ENCODE measurements at regions not wholly inside any gene's neighbourhood (a gene's known extent, or its start where the extent isn't known, plus 50 kb on each side); places are given as distances from the start of the nearest gene placed in this dataset.
"Not testable (repeated sequence)": the region's sequence is repeated elsewhere in the genome, so short reads cannot be mapped to it uniquely, and the experiment has no call there.

DNA sequence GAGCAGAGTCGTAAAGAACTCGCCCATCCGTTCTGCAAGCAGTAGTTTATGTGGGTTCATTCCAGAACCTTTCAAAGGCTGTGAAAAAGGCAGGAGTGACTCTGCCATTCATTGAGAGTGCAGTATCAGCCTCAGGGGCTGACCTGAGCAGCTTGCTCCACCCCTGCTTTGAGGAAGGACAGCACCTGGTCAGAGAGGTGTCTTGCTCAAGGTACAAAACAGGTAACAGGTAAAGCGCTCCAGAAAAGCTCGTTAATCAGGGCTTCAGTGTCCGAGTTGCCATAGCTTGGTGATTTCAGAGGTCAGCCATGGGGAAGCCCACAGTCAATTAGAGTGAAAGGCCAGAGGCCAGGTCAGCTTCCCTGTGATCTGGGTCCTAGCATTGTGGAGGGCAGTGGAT is 251.1 kb downstream of the ABCC12 start:
- peaks cover 15% of the 10 kb centered on the region for H3K9me3 Mint-ChIP-seq (ENCODE audit: low read depth)
- peaks cover 2% of the 10 kb centered on the region for H3K27me3 Mint-ChIP-seq
- H3K27ac Mint-ChIP-seq = no peak overlapping the region
- no peak overlapping the region for H3K4me3 Mint-ChIP-seq (ENCODE audit: low read depth)
- TF ChIP-seq, protein P1, sequence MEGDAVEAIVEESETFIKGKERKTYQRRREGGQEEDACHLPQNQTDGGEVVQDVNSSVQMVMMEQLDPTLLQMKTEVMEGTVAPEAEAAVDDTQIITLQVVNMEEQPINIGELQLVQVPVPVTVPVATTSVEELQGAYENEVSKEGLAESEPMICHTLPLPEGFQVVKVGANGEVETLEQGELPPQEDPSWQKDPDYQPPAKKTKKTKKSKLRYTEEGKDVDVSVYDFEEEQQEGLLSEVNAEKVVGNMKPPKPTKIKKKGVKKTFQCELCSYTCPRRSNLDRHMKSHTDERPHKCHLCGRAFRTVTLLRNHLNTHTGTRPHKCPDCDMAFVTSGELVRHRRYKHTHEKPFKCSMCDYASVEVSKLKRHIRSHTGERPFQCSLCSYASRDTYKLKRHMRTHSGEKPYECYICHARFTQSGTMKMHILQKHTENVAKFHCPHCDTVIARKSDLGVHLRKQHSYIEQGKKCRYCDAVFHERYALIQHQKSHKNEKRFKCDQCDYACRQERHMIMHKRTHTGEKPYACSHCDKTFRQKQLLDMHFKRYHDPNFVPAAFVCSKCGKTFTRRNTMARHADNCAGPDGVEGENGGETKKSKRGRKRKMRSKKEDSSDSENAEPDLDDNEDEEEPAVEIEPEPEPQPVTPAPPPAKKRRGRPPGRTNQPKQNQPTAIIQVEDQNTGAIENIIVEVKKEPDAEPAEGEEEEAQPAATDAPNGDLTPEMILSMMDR (IDR thresholded peaks at IDR 0.05; ENCODE audit: unreplicated experiment) = no peak
- DNase-seq (ENCODE audit: low spot score, unreplicated experiment) = no peak
- H3K36me3 Mint-ChIP-seq (ENCODE audit: insufficient read depth) = no peaks in the 10 kb centered on the region
- H3K4me1 Mint-ChIP-seq (ENCODE audit: low read depth) = peaks cover 4% of the 10 kb centered on the region

DNA sequence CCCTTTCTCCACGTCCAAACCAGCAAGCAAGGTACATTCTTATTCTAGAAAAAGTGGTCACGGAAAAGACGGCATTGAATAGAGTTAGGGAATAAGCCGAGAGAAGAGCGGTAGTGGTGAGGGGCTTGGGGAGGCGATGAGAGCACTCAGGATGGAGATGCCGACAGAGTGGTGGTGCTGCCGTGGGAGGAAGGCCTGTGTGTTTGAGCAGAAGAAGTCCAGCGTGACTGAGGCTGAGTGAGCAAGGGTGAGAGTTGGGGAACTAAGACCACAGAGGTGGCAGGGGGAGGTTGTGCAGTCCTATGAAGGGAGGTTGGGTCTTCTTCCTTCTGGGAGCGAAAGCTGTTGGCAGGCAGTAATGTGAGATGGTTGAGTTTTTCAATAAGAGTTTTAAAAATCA is 252.3 kb downstream of the ABCC12 start:
- peaks cover 2% of the 10 kb centered on the region for H3K27me3 Mint-ChIP-seq
- TF ChIP-seq, protein P1 (IDR thresholded peaks at IDR 0.05; ENCODE audit: unreplicated experiment) = no peak
- DNase-seq (ENCODE audit: low spot score, unreplicated experiment) = no peak
- peaks cover 6% of the 10 kb centered on the region for H3K36me3 Mint-ChIP-seq (ENCODE audit: insufficient read depth)
- no peak overlapping the region for H3K27ac Mint-ChIP-seq
- H3K4me1 Mint-ChIP-seq (ENCODE audit: low read depth) = peaks cover 4% of the 10 kb centered on the region
- H3K4me3 Mint-ChIP-seq (ENCODE audit: low read depth) = no peak overlapping the region
- peaks cover 25% of the 10 kb centered on the region for H3K9me3 Mint-ChIP-seq (ENCODE audit: low read depth)

DNA sequence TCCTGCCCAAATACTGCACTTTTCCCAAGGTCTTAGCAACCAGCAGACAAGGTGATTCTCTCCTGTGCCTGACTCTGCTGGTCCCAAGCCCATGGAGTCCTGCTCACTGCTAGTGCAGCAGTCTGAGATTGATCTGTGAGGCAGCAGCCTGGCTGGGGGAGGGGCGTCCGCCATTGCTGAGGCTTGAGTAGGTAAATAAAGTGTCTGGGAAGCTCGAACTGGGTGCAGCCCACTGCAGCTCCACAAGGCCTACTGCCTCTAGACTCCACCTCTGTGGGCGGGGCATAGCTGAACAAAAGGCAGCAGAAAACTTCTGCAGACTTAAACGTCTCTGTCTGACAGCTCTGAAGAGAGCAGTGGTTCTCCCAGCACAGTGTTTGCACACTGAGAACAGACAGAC is 258.7 kb downstream of the ABCC12 start:
- not testable (repeated sequence) for H3K27me3 Mint-ChIP-seq; H3K4me3 Mint-ChIP-seq (ENCODE audit: low read depth); H3K36me3 Mint-ChIP-seq (ENCODE audit: insufficient read depth)
- Mint-ChIP-seq H3K4me1 (ENCODE audit: low read depth) (peaks cover 10% of the 10 kb centered on the region), H3K27ac (peak overlapping the region; percentile 89), H3K9me3 (ENCODE audit: low read depth) (peaks cover 28% of the 10 kb centered on the region)
- DNase-seq (ENCODE audit: low spot score, unreplicated experiment) = peak; percentile 63

DNA sequence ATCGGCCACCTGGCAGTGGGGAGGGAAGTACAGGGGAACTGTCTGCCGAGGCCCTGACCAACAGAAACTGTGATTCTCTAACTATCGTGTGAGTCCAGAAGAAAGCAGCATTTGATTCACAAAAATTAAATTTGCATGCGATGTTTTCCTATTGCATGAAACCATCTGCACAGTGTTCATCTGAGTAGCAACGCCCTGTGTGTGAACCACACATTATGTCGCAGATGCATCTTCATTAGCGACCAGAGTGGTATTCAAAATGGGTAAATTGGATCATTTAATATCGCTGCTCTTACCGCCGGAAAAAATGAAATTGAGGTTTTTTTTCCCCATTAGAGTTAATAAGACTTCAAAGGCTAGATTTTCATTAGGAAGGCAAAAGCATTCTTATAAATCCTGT is 260.6 kb downstream of the ABCC12 start:
- TF ChIP-seq, protein P1 (IDR thresholded peaks at IDR 0.05; ENCODE audit: unreplicated experiment) = no peak
- H3K4me3 Mint-ChIP-seq (ENCODE audit: low read depth) = no peak overlapping the region
- no peaks in the 10 kb centered on the region for H3K27me3 Mint-ChIP-seq
- H3K4me1 Mint-ChIP-seq (ENCODE audit: low read depth) = peaks cover 10% of the 10 kb centered on the region
- peaks cover 18% of the 10 kb centered on the region for H3K9me3 Mint-ChIP-seq (ENCODE audit: low read depth)
- no peak for DNase-seq (ENCODE audit: low spot score, unreplicated experiment)
- H3K27ac Mint-ChIP-seq = no peak overlapping the region
- H3K36me3 Mint-ChIP-seq (ENCODE audit: insufficient read depth) = peaks cover 8% of the 10 kb centered on the region

DNA sequence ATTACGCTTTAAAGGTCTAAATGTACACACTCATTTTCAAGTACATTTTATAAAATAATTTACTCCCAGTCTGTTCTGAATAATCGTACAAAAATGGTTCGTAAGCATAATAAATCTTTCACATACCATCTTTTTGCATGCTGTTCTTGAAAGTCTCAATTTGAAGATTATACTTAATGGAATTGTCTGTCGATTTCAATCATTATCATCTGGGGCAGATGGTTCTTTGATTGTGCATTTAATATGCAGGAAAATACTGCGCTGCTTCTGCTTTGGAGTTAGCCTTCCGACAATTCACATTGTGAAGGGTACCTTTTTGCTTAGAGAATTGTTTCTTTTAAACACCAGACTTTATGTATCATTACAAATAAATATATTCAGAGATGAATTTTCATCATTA is 262.8 kb downstream of the ABCC12 start:
- TF ChIP-seq, protein P1 (IDR thresholded peaks at IDR 0.05; ENCODE audit: unreplicated experiment) = no peak

DNA sequence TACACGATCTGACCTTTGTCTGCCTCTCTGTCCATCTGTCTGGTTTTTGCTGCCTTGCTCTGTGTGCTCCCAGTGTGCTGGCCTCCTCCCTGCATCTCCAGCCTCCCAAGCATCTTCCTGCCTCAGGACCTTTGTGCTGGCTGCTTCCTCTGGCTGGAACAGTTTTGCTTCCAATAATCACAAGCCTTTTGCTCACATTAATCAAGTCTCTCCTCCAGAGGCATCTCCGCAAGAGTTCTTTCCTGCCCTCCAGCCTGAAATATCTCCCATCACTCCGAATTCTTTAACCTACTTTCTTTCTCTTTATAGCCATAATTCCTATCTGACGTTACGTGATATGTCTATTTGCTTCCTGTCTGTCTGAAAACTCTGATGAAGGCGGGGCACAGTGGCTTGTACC is 267.1 kb downstream of the ABCC12 start:
- no peaks in the 10 kb centered on the region for H3K9me3 Mint-ChIP-seq (ENCODE audit: low read depth)
- H3K27ac Mint-ChIP-seq = no peak overlapping the region
- TF ChIP-seq, protein P1 (IDR thresholded peaks at IDR 0.05; ENCODE audit: unreplicated experiment) = no peak
- peaks cover 22% of the 10 kb centered on the region for H3K4me1 Mint-ChIP-seq (ENCODE audit: low read depth)
- H3K36me3 Mint-ChIP-seq (ENCODE audit: insufficient read depth) = no peaks in the 10 kb centered on the region
- no peak for DNase-seq (ENCODE audit: low spot score, unreplicated experiment)
- H3K27me3 Mint-ChIP-seq = peaks cover 10% of the 10 kb centered on the region
- H3K4me3 Mint-ChIP-seq (ENCODE audit: low read depth) = no peak overlapping the region

More for the DNA sequence above, 262.8 kb downstream of the ABCC12 start:
- H3K9me3 Mint-ChIP-seq (ENCODE audit: low read depth) = peaks cover 1% of the 10 kb centered on the region
- H3K27me3 Mint-ChIP-seq = peaks cover 4% of the 10 kb centered on the region
- no peak overlapping the region for H3K4me3 Mint-ChIP-seq (ENCODE audit: low read depth)
- H3K36me3 Mint-ChIP-seq (ENCODE audit: insufficient read depth) = peaks cover 2% of the 10 kb centered on the region
- peaks cover 17% of the 10 kb centered on the region for H3K4me1 Mint-ChIP-seq (ENCODE audit: low read depth)
- DNase-seq (ENCODE audit: low spot score, unreplicated experiment) = no peak
- H3K27ac Mint-ChIP-seq = no peak overlapping the region

Data from progenitor cell of endocrine pancreas (in vitro differentiated cells).